ENCODE measurements at regions not wholly inside any gene's neighbourhood (a gene's known extent, or its start where the extent isn't known, plus 50 kb on each side); places are given as distances from the start of the nearest gene placed in this dataset.

- H3K27me3 Mint-ChIP-seq: no peaks in the 10 kb centered on the region
- 50% methylated on average over 1 of the region's 4 CpGs for WGBS (ENCODE audit: insufficient coverage)
- ChIA-PET CTCF (no interaction called here), POLR2A (no interaction called here)
- H3K27me3 ChIP-seq (replicated peaks in 1 of 2; ENCODE audit: control insufficient read depth in 2 of 2, extremely low read depth in 1 of 2, insufficient read depth in 2 of 2, low read length in 1 of 2): no peaks in the 10 kb centered on the region
- no peak overlapping the region for H3K4me3 ChIP-seq (ENCODE audit: control insufficient read depth in 1 of 2, extremely low read depth in 1 of 2, low read length in 1 of 2)
- no peaks in the 10 kb centered on the region for H3K36me3 Mint-ChIP-seq
- H3K4me1 ChIP-seq (ENCODE audit: control insufficient read depth in 1 of 2, extremely low read depth in 1 of 2, insufficient read depth in 2 of 2, low read length in 2 of 2): no peaks in the 10 kb centered on the region
- H3K4me3 Mint-ChIP-seq: no peak overlapping the region
- H3K36me3 ChIP-seq (ENCODE audit: control insufficient read depth in 2 of 2, extremely low read depth in 1 of 2, insufficient read depth in 1 of 2, low read length in 1 of 2): no peaks in the 10 kb centered on the region
- no peak overlapping the region for H3K27ac Mint-ChIP-seq
- no peaks in the 10 kb centered on the region for H3K9me3 Mint-ChIP-seq
- ATAC-seq (replicated peaks in 1 of 4) (no peak), DNase-seq (no peak)
- no peaks in the 10 kb centered on the region for H3K4me1 Mint-ChIP-seq
- H3K27ac ChIP-seq (ENCODE audit: low read length): no peak overlapping the region
- no peaks in the 10 kb centered on the region for H3K9me3 ChIP-seq
These were observed 411.0 kb upstream of the ATP11B start for GRCh38 chr3:182382112-182382857.

- H3K9me3 Mint-ChIP-seq: no peaks in the 10 kb centered on the region
- no peak for DNase-seq
- no peaks in the 10 kb centered on the region for H3K36me3 Mint-ChIP-seq
- 6% methylated on average over 5 of the region's 5 CpGs for WGBS (ENCODE audit: insufficient coverage)
- no peak overlapping the region for H3K4me3 Mint-ChIP-seq
- ChIA-PET POLR2A (interaction anchor here in 1 of 2 donors (0.6 kb wide), 1 partner anchor 215 kb away, joined by 3 read pairs; no protein-coding TSS in a partner anchor), CTCF (no interaction called here)
- Histone ChIP-seq H3K36me3 (ENCODE audit: control insufficient read depth in 2 of 2, extremely low read depth in 1 of 2, insufficient read depth in 1 of 2, low read length in 1 of 2) (no peaks in the 10 kb centered on the region), H3K9me3 (no peaks in the 10 kb centered on the region), H3K4me1 (ENCODE audit: control insufficient read depth in 1 of 2, extremely low read depth in 1 of 2, insufficient read depth in 2 of 2, low read length in 2 of 2) (no peaks in the 10 kb centered on the region), H3K27me3 (replicated peaks in 1 of 2; ENCODE audit: control insufficient read depth in 2 of 2, extremely low read depth in 1 of 2, insufficient read depth in 2 of 2, low read length in 1 of 2) (no peaks in the 10 kb centered on the region), H3K27ac (ENCODE audit: low read length) (no peak overlapping the region), H3K4me3 (ENCODE audit: control insufficient read depth in 1 of 2, extremely low read depth in 1 of 2, low read length in 1 of 2) (no peak overlapping the region)
- H3K4me1 Mint-ChIP-seq: no peaks in the 10 kb centered on the region
- H3K27me3 Mint-ChIP-seq: no peaks in the 10 kb centered on the region
- H3K27ac Mint-ChIP-seq: no peak overlapping the region
- no peak for ATAC-seq (replicated peaks in 1 of 4)
These were observed 409.1 kb upstream of the ATP11B start for GRCh38 chr3:182384221-182384620.

- no peaks in the 10 kb centered on the region for H3K36me3 Mint-ChIP-seq
- H3K9me3 Mint-ChIP-seq: no peaks in the 10 kb centered on the region
- ATAC-seq (replicated peaks in 1 of 4) (no peak), DNase-seq (no peak)
- H3K27me3 Mint-ChIP-seq: no peaks in the 10 kb centered on the region
- H3K27ac Mint-ChIP-seq: no peak overlapping the region
- Histone ChIP-seq H3K27me3 (replicated peaks in 1 of 2; ENCODE audit: control insufficient read depth in 2 of 2, extremely low read depth in 1 of 2, insufficient read depth in 2 of 2, low read length in 1 of 2) (no peaks in the 10 kb centered on the region), H3K9me3 (no peaks in the 10 kb centered on the region), H3K36me3 (ENCODE audit: control insufficient read depth in 2 of 2, extremely low read depth in 1 of 2, insufficient read depth in 1 of 2, low read length in 1 of 2) (no peaks in the 10 kb centered on the region), H3K4me3 (ENCODE audit: control insufficient read depth in 1 of 2, extremely low read depth in 1 of 2, low read length in 1 of 2) (no peak overlapping the region), H3K4me1 (ENCODE audit: control insufficient read depth in 1 of 2, extremely low read depth in 1 of 2, insufficient read depth in 2 of 2, low read length in 2 of 2) (no peaks in the 10 kb centered on the region), H3K27ac (ENCODE audit: low read length) (no peak overlapping the region)
- H3K4me1 Mint-ChIP-seq: no peaks in the 10 kb centered on the region
- 43% methylated on average over 1 of the region's 2 CpGs for WGBS (ENCODE audit: insufficient coverage)
- ChIA-PET CTCF (no interaction called here), POLR2A (no interaction called here)
- no peak overlapping the region for H3K4me3 Mint-ChIP-seq
These were observed 407.9 kb upstream of the ATP11B start for GRCh38 chr3:182385356-182385755.

- no CpG with 5 or more reads among the region's 1 CpG for WGBS (ENCODE audit: insufficient coverage)
- no peak overlapping the region for H3K27ac Mint-ChIP-seq
- H3K27me3 Mint-ChIP-seq: no peaks in the 10 kb centered on the region
- no peaks in the 10 kb centered on the region for H3K36me3 Mint-ChIP-seq
- Histone ChIP-seq H3K27me3 (replicated peaks in 1 of 2; ENCODE audit: control insufficient read depth in 2 of 2, extremely low read depth in 1 of 2, insufficient read depth in 2 of 2, low read length in 1 of 2) (no peaks in the 10 kb centered on the region), H3K27ac (ENCODE audit: low read length) (no peak overlapping the region), H3K9me3 (no peaks in the 10 kb centered on the region), H3K36me3 (ENCODE audit: control insufficient read depth in 2 of 2, extremely low read depth in 1 of 2, insufficient read depth in 1 of 2, low read length in 1 of 2) (no peaks in the 10 kb centered on the region), H3K4me3 (ENCODE audit: control insufficient read depth in 1 of 2, extremely low read depth in 1 of 2, low read length in 1 of 2) (no peak overlapping the region), H3K4me1 (ENCODE audit: control insufficient read depth in 1 of 2, extremely low read depth in 1 of 2, insufficient read depth in 2 of 2, low read length in 2 of 2) (no peaks in the 10 kb centered on the region)
- ChIA-PET CTCF (no interaction called here), POLR2A (no interaction called here)
- DNase-seq (no peak), ATAC-seq (replicated peaks in 1 of 4) (no peak)
- no peaks in the 10 kb centered on the region for H3K4me1 Mint-ChIP-seq
- H3K4me3 Mint-ChIP-seq: no peak overlapping the region
- no peaks in the 10 kb centered on the region for H3K9me3 Mint-ChIP-seq
These were observed 404.8 kb upstream of the ATP11B start for GRCh38 chr3:182388506-182388905.

GRCh38 chr3:182389071-182389815 lies 404.1 kb upstream of the ATP11B start:
- POLR2A ChIA-PET: no interaction called here
- Mint-ChIP-seq H3K4me3 (no peak overlapping the region), H3K36me3 (no peaks in the 10 kb centered on the region), H3K9me3 (no peaks in the 10 kb centered on the region), H3K27ac (no peak overlapping the region), H3K4me1 (no peaks in the 10 kb centered on the region), H3K27me3 (no peaks in the 10 kb centered on the region)
- H3K36me3 ChIP-seq (ENCODE audit: control insufficient read depth in 2 of 2, extremely low read depth in 1 of 2, insufficient read depth in 1 of 2, low read length in 1 of 2): no peaks in the 10 kb centered on the region
- no peaks in the 10 kb centered on the region for H3K4me1 ChIP-seq (ENCODE audit: control insufficient read depth in 1 of 2, extremely low read depth in 1 of 2, insufficient read depth in 2 of 2, low read length in 2 of 2)
- CTCF ChIA-PET: no interaction called here
- no peak for DNase-seq
- no peak for ATAC-seq (replicated peaks in 1 of 4)
- no peaks in the 10 kb centered on the region for H3K9me3 ChIP-seq
- H3K27me3 ChIP-seq (replicated peaks in 1 of 2; ENCODE audit: control insufficient read depth in 2 of 2, extremely low read depth in 1 of 2, insufficient read depth in 2 of 2, low read length in 1 of 2): no peaks in the 10 kb centered on the region
- H3K27ac ChIP-seq (ENCODE audit: low read length): no peak overlapping the region
- H3K4me3 ChIP-seq (ENCODE audit: control insufficient read depth in 1 of 2, extremely low read depth in 1 of 2, low read length in 1 of 2): no peak overlapping the region
- WGBS (ENCODE audit: insufficient coverage): 100% methylated on average over 1 of the region's 2 CpGs

- Mint-ChIP-seq H3K4me3 (no peak overlapping the region), H3K4me1 (no peaks in the 10 kb centered on the region), H3K36me3 (no peaks in the 10 kb centered on the region), H3K9me3 (no peaks in the 10 kb centered on the region), H3K27ac (no peak overlapping the region), H3K27me3 (no peaks in the 10 kb centered on the region)
- no peaks in the 10 kb centered on the region for H3K9me3 ChIP-seq
- ChIA-PET CTCF (interaction anchor here in 1 of 2 donors (0.6 kb wide), 1 partner anchor 816 kb away, joined by 3 read pairs; no protein-coding TSS in a partner anchor), POLR2A (no interaction called here)
- WGBS (ENCODE audit: insufficient coverage): 72% methylated on average over 3 of the region's 7 CpGs
- H3K27me3 ChIP-seq (replicated peaks in 1 of 2; ENCODE audit: control insufficient read depth in 2 of 2, extremely low read depth in 1 of 2, insufficient read depth in 2 of 2, low read length in 1 of 2): no peaks in the 10 kb centered on the region
- no peak overlapping the region for H3K27ac ChIP-seq (ENCODE audit: low read length)
- DNase-seq (no peak), ATAC-seq (replicated peaks in 1 of 4) (no peak)
- no peaks in the 10 kb centered on the region for H3K4me1 ChIP-seq (ENCODE audit: control insufficient read depth in 1 of 2, extremely low read depth in 1 of 2, insufficient read depth in 2 of 2, low read length in 2 of 2)
- no peaks in the 10 kb centered on the region for H3K36me3 ChIP-seq (ENCODE audit: control insufficient read depth in 2 of 2, extremely low read depth in 1 of 2, insufficient read depth in 1 of 2, low read length in 1 of 2)
- no peak overlapping the region for H3K4me3 ChIP-seq (ENCODE audit: control insufficient read depth in 1 of 2, extremely low read depth in 1 of 2, low read length in 1 of 2)
These were observed 402.9 kb upstream of the ATP11B start for GRCh38 chr3:182390421-182390820.
